H1 (cell line): ENCODE measurements at regions not wholly inside any gene's neighbourhood (a gene's known extent, or its start where the extent isn't known, plus 50 kb on each side); places are given as distances from the start of the nearest gene placed in this dataset.

ENCODE experiments used
- CTCF ChIA-PET: fragments of 300-600 bp; sonication (Branson Sonifier 250); formaldehyde crosslinking; loops from one replicate; lab custom pipeline; 2021; ENCODE audit not compliant: partially characterized antibody; lab: Charles Lee
- POLR2A ChIA-PET: fragments of 300-600 bp; sonication (Branson Sonifier 250); formaldehyde crosslinking; loops from one replicate; lab custom pipeline; 2021; ENCODE audit warnings: inconsistent platforms; ENCODE audit not compliant: partially characterized antibody; lab: Charles Lee
- DNase-seq, 2 experiments: peaks; one replicate each; pipeline versions ENCODE4 v3.0.0 to v3.0.0-alpha.2; 2010 to 2022; ENCODE audit warnings: low spot score in 2 of 2, low read depth in 1 of 2, mixed read lengths in 1 of 2
- FAIRE-seq: peaks from 2 replicates; lab custom pipeline; 2011; peaks lifted over from hg19 to GRCh38; lab: Jason Lieb, UNC
- H2AFZ ChIP-seq: 2 replicates; pipeline ENCODE4 v1.8.1; 2012; ENCODE audit warnings: low read length, inconsistent platforms
- H2AK5ac ChIP-seq: 2 replicates; pipeline ENCODE4 v1.6.1; 2013; ENCODE audit warnings: low read depth, low read length
- H2BK120ac ChIP-seq: replicated peaks from 2 replicates; pipeline ENCODE3; 2013; ENCODE audit warnings: low read depth, low read length, inconsistent platforms
- H2BK12ac ChIP-seq: 2 replicates; pipeline ENCODE4 v1.6.1; 2013; ENCODE audit warnings: low read depth, low read length
- H2BK15ac ChIP-seq: 2 replicates; pipeline ENCODE4 v1.6.1; 2013; ENCODE audit warnings: low read length
- H2BK20ac ChIP-seq: 2 replicates; pipeline ENCODE4 v1.6.1; 2013; ENCODE audit warnings: low read length
- H2BK5ac ChIP-seq: 2 replicates; pipeline ENCODE4 v1.6.1; 2013; ENCODE audit warnings: low read depth, low read length
- H3K14ac ChIP-seq: 2 replicates; pipeline ENCODE4 v1.6.1; 2013; ENCODE audit warnings: inconsistent platforms; ENCODE audit not compliant: insufficient read length
- H3K18ac ChIP-seq: 2 replicates; pipeline ENCODE4 v1.6.1; 2013; ENCODE audit warnings: low read length; ENCODE audit errors: extremely low read depth
- H3K23ac ChIP-seq: 2 replicates; pipeline ENCODE4 v1.6.1; 2013; ENCODE audit warnings: inconsistent platforms; ENCODE audit not compliant: insufficient read length
- H3K23me2 ChIP-seq: 2 replicates; pipeline ENCODE4 v1.6.1; 2013; ENCODE audit warnings: low read depth, low read length
- H3K27ac ChIP-seq: 2 replicates; pipeline ENCODE4 v1.6.1; 2011; ENCODE audit warnings: low read depth, low read length, inconsistent platforms
- H3K27me3 ChIP-seq, 4 experiments: replicated peaks in 1 of 4; 1 replicate in 1 of 4; 2 replicates in 3 of 4; pipeline versions ENCODE4 v1.6.1 to v1.8.1; 2011 to 2013; ENCODE audit warnings: low read length in 3 of 4, mild to moderate bottlenecking in 3 of 4, inconsistent platforms in 2 of 4, mixed read lengths in 2 of 4, moderate library complexity in 1 of 4; ENCODE audit not compliant: control insufficient read depth in 3 of 4, insufficient read depth in 3 of 4; ENCODE audit errors: extremely low read depth in 1 of 4
- H3K36me3 ChIP-seq, 4 experiments: 2 replicates each; pipeline versions ENCODE4 v1.6.1 to v1.8.1; 2011 to 2013; ENCODE audit warnings: mild to moderate bottlenecking in 4 of 4, low read length in 3 of 4, moderate library complexity in 2 of 4, control low read depth in 1 of 4, inconsistent platforms in 1 of 4; ENCODE audit not compliant: insufficient read depth in 4 of 4, control insufficient read depth in 2 of 4
- H3K4ac ChIP-seq: replicated peaks from 2 replicates; pipeline ENCODE3; 2013; ENCODE audit warnings: low read length, low read depth, mixed read lengths, inconsistent platforms; ENCODE audit not compliant: insufficient read length
- H3K4me1 ChIP-seq, 4 experiments: replicated peaks in 1 of 4; 1 replicate in 1 of 4; 2 replicates in 3 of 4; pipeline versions ENCODE4 v1.6.1 to v1.8.1; 2011 to 2013; ENCODE audit warnings: low read length in 3 of 4, inconsistent platforms in 2 of 4, mixed read lengths in 1 of 4; ENCODE audit not compliant: insufficient read depth in 4 of 4, control insufficient read depth in 3 of 4
- H3K4me2 ChIP-seq, 2 experiments: 2 replicates each; pipeline versions ENCODE4 v1.6.1 to v1.8.1; 2011 to 2013; ENCODE audit warnings: low read depth in 2 of 2, low read length in 2 of 2, control low read depth in 1 of 2, inconsistent platforms in 1 of 2, mild to moderate bottlenecking in 1 of 2; ENCODE audit not compliant: insufficient read depth in 1 of 2
- H3K4me3 ChIP-seq, 4 experiments: fragments of 200-600, 300-600 bp in 1 of 4; sonication (generic), shearing (Covaris generic), sonication (Bioruptor Twin) in 1 of 4; 2 replicates each; pipeline versions ENCODE4 v1.5.1 to v1.8.1; 2011 to 2016; ENCODE audit warnings: low read length in 4 of 4, low read depth in 3 of 4, control low read depth in 2 of 4, inconsistent platforms in 2 of 4, mild to moderate bottlenecking in 2 of 4, mixed read lengths in 1 of 4, moderate library complexity in 1 of 4; ENCODE audit not compliant: insufficient read depth in 2 of 4; ENCODE audit errors: extremely low read depth in 1 of 4
- H3K56ac ChIP-seq: replicated peaks from 2 replicates; pipeline ENCODE3; 2013; ENCODE audit warnings: low read depth, mild to moderate bottlenecking, mixed read lengths, low read length, inconsistent platforms; ENCODE audit not compliant: insufficient read length
- H3K79me1 ChIP-seq: 2 replicates; pipeline ENCODE4 v1.6.1; 2013; ENCODE audit warnings: low read depth, low read length, control low read depth
- H3K79me2 ChIP-seq, 2 experiments: 2 replicates each; pipeline versions ENCODE4 v1.6.1 to v1.8.1; 2012 to 2013; ENCODE audit warnings: low read length in 2 of 2, mild to moderate bottlenecking in 2 of 2, inconsistent platforms in 1 of 2; ENCODE audit not compliant: insufficient read depth in 2 of 2, control insufficient read depth in 1 of 2
- H3K9ac ChIP-seq, 4 experiments: replicated peaks in 1 of 4; 1 replicate in 1 of 4; 2 replicates in 3 of 4; pipeline versions ENCODE4 v1.6.1 to v1.8.1; 2011 to 2013; ENCODE audit warnings: low read depth in 3 of 4, low read length in 3 of 4, control low read depth in 2 of 4, mild to moderate bottlenecking in 2 of 4, moderate library complexity in 2 of 4, inconsistent platforms in 1 of 4; ENCODE audit errors: extremely low read depth in 1 of 4
- H3K9me3 ChIP-seq, 2 experiments: 2 replicates each; pipeline versions ENCODE4 v1.6.1 to v1.8.1; 2012 to 2013; ENCODE audit warnings: mild to moderate bottlenecking in 2 of 2, moderate library complexity in 2 of 2, control low read depth in 1 of 2, inconsistent platforms in 1 of 2, low read depth in 1 of 2, low read length in 1 of 2, mixed read lengths in 1 of 2; ENCODE audit not compliant: insufficient read depth in 2 of 2
- H4K20me1 ChIP-seq, 2 experiments: replicated peaks in 1 of 2; 2 replicates each; pipeline versions ENCODE3 to v1.8.1; 2011 to 2013; ENCODE audit warnings: inconsistent platforms in 2 of 2, low read length in 2 of 2, mild to moderate bottlenecking in 1 of 2; ENCODE audit not compliant: insufficient read depth in 2 of 2, control insufficient read depth in 1 of 2
- H4K5ac ChIP-seq: 2 replicates; pipeline ENCODE4 v1.6.1; 2013; ENCODE audit warnings: low read length, low read depth, mixed read lengths, inconsistent platforms; ENCODE audit not compliant: insufficient read length
- H4K8ac ChIP-seq: 2 replicates; pipeline ENCODE4 v1.8.0; 2013; ENCODE audit warnings: mild to moderate bottlenecking, moderate library complexity, low read length, inconsistent platforms; ENCODE audit not compliant: insufficient read depth; ENCODE audit errors: extremely low read depth
- H4K91ac ChIP-seq: replicated peaks from 2 replicates; pipeline ENCODE3; 2013; ENCODE audit warnings: low read length, mixed read lengths, inconsistent platforms; ENCODE audit not compliant: insufficient read length
- BRCA1 ChIP-seq: IDR thresholded peaks from 2 replicates; pipeline ENCODE4 v1.6.1; 2012; ENCODE audit warnings: low read depth, low read length, improper control_type of control experiment
- EP300 ChIP-seq, 2 experiments: IDR thresholded peaks; 1 replicate in 1 of 2; 2 replicates in 1 of 2; pipeline ENCODE4 v1.6.1; 2011 to 2012; ENCODE audit warnings: low read depth in 2 of 2, low read length in 2 of 2, mild to moderate bottlenecking in 2 of 2, borderline replicate concordance in 1 of 2, inconsistent platforms in 1 of 2, moderate library complexity in 1 of 2
- KDM5A ChIP-seq: fragments of 200-600 bp; IDR thresholded peaks from 2 replicates; pipeline ENCODE4 v1.7.1; 2012; ENCODE audit warnings: mild to moderate bottlenecking, low read length, inconsistent platforms, mixed read lengths
- SIX5 ChIP-seq: IDR thresholded peaks from 2 replicates; pipeline ENCODE4 v1.6.1; 2011; ENCODE audit warnings: mild to moderate bottlenecking, low read depth, low read length
- SP2 ChIP-seq: IDR thresholded peaks from 2 replicates; pipeline ENCODE4 v1.6.1; 2012; ENCODE audit warnings: mild to moderate bottlenecking, low read length, inconsistent platforms
- TEAD4 ChIP-seq: IDR thresholded peaks from 2 replicates; pipeline ENCODE4 v1.6.1; 2012; ENCODE audit warnings: low read depth, low read length, inconsistent platforms, mixed read lengths
- WGBS, 2 experiments: shearing (Covaris generic) in 1 of 2; methylation state at CpG; one replicate each; pipeline versions ENCODE4 v1.1.6 to v1.1.7; 2013 to 2015; ENCODE audit warnings: low lambda C conversion rate in 2 of 2, mixed read lengths in 2 of 2, inconsistent platforms in 1 of 2, low coverage in 1 of 2, missing lambda C conversion rate in 1 of 2; ENCODE audit not compliant: insufficient replicate concordance in 2 of 2, insufficient coverage in 1 of 2, insufficient read length in 1 of 2; ENCODE audit errors: extremely low coverage in 1 of 2, missing lambda C conversion rate in 1 of 2; 5-methylcytosine and 5-hydroxymethylcytosine counted together

DNA sequence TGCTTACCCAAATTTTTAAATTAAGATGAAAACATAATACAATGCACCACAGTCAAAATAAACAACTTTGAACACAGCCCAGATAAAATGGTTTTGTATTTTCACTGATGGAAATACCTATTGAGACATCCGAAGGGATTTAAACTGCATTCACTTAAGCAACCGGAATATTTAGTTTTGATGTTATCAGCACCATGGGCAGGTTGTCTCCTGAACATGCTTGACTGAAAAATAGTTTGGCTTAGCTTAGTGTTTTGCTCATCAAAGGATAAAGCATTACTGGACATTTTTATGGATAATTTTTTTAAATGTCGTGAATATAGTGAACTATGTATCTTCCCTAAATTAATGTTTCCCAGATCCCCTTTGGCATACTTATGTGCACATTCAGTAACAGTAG, 177.5 kb downstream of the GJA1 start:
- Histone ChIP-seq H3K23me2 (no peaks in the 10 kb centered on the region), H2BK120ac (no peak overlapping the region), H3K4ac (no peak overlapping the region), H3K79me2 (peaks cover 0 to 3% of the 10 kb centered on the region in 2 experiments; a peak in 1 of 4 replicates), H3K9me3 (no peaks in the 10 kb centered on the region), H3K4me3 (no peak overlapping the region), H2AK5ac (no peak overlapping the region), H4K20me1 (no peaks in the 10 kb centered on the region), H2BK5ac (no peak overlapping the region), H3K4me1 (peaks cover 0 to 7% (median 3%) of the 10 kb centered on the region in 4 experiments; a peak in 3 of 7 replicates), H4K91ac (no peak overlapping the region), H3K9ac (no peak overlapping the region)
- POLR2A ChIA-PET = interaction anchor here (0.7 to 1.1 kb wide), 2 partner anchors 177 to 309 kb away, joined by 3 read pairs; no protein-coding TSS in a partner anchor
- DNase-seq = no peak
- TF ChIP-seq SP2 (no peak), BRCA1 (no peak), EP300 (IDR thresholded peaks at IDR 0.05; ENCODE audit: borderline replicate concordance in 1 of 2, low read depth in 2 of 2, low read length in 2 of 2) (no peak), TEAD4 (no peak), SIX5 (no peak), KDM5A (no peak)
- TF ChIP-seq, all 59 proteins: peak for 0
- H4K5ac ChIP-seq = no peak overlapping the region
- no peaks in the 10 kb centered on the region for H3K79me1 ChIP-seq
- FAIRE-seq = no peak
- no peak overlapping the region for H2BK20ac ChIP-seq
- no peaks in the 10 kb centered on the region for H3K36me3 ChIP-seq
- no peak overlapping the region for H3K27ac ChIP-seq
- no peak overlapping the region for H3K4me2 ChIP-seq
- H3K18ac ChIP-seq = no peak overlapping the region
- H2BK15ac ChIP-seq = no peak overlapping the region
- no peak overlapping the region for H3K23ac ChIP-seq
- 83% methylated on average over 3 of the region's 3 CpGs; no CpG with 5 or more reads in 1 of the 2 experiments for WGBS, 2 experiments
- no peak overlapping the region for H2AFZ ChIP-seq
- no peak overlapping the region for H3K14ac ChIP-seq
- H3K56ac ChIP-seq = no peak overlapping the region
- H3K27me3 ChIP-seq = no peaks in the 10 kb centered on the region
- CTCF ChIA-PET = interaction anchor here (0.8 kb wide), 1 partner anchor 245 kb away, joined by 3 read pairs; no protein-coding TSS in a partner anchor
- H4K8ac ChIP-seq = no peak overlapping the region
- no peak overlapping the region for H2BK12ac ChIP-seq
